IPS DF 6.9 (cell line): ENCODE measurements at regions not wholly inside any gene's neighbourhood (a gene's known extent, or its start where the extent isn't known, plus 50 kb on each side); places are given as distances from the start of the nearest gene placed in this dataset.
"Not testable (repeated sequence)": the region's sequence is repeated elsewhere in the genome, so short reads cannot be mapped to it uniquely, and the experiment has no call there.

Source experiments
- DNase-seq: peaks from one replicate; pipeline ENCODE4 v3.0.0-alpha.2; 2013; ENCODE audit warnings: low read depth, low spot score
- H3K27ac ChIP-seq: one replicate; pipeline ENCODE4 v1.5.1; 2013; ENCODE audit warnings: low read length, control low read depth
- H3K27me3 ChIP-seq: 2 replicates; pipeline ENCODE4 v1.6.1; 2013; ENCODE audit warnings: mild to moderate bottlenecking, low read length; ENCODE audit not compliant: control insufficient read depth, insufficient read depth
- H3K36me3 ChIP-seq: 2 replicates; pipeline ENCODE4 v1.6.1; 2013; ENCODE audit warnings: low read length; ENCODE audit not compliant: control insufficient read depth, insufficient read depth
- H3K4me1 ChIP-seq: 2 replicates; pipeline ENCODE4 v1.6.1; 2013; ENCODE audit warnings: low read length; ENCODE audit not compliant: control insufficient read depth, insufficient read depth
- H3K4me3 ChIP-seq: 2 replicates; pipeline ENCODE4 v1.5.1; 2013; ENCODE audit warnings: mild to moderate bottlenecking, low read length
- H3K9me3 ChIP-seq: 2 replicates; pipeline ENCODE4 v1.6.1; 2013; ENCODE audit warnings: low read length, inconsistent platforms; ENCODE audit not compliant: control insufficient read depth, insufficient read depth
- WGBS: extraction: QIAGEN DNeasy Blood & Tissue Kit; methylation state at CpG from one replicate; pipeline ENCODE4 v1.1.7; 2013; ENCODE audit warnings: mixed read lengths, missing lambda C conversion rate; ENCODE audit not compliant: insufficient read length, insufficient coverage; 5-methylcytosine and 5-hydroxymethylcytosine counted together

- H3K27me3 ChIP-seq = no peaks in the 10 kb centered on the region
- H3K4me3 ChIP-seq = no peak overlapping the region
- H3K27ac ChIP-seq = no peak overlapping the region
- H3K4me1 ChIP-seq = no peaks in the 10 kb centered on the region
- DNase-seq = no peak
- no CpG with 5 or more reads among the region's 6 CpGs for WGBS
- H3K9me3 ChIP-seq = no peaks in the 10 kb centered on the region
- H3K36me3 ChIP-seq = no peaks in the 10 kb centered on the region
Observed at GRCh38 chr3:159499031-159499793, 489.4 kb upstream of the IL12A start.

DNA sequence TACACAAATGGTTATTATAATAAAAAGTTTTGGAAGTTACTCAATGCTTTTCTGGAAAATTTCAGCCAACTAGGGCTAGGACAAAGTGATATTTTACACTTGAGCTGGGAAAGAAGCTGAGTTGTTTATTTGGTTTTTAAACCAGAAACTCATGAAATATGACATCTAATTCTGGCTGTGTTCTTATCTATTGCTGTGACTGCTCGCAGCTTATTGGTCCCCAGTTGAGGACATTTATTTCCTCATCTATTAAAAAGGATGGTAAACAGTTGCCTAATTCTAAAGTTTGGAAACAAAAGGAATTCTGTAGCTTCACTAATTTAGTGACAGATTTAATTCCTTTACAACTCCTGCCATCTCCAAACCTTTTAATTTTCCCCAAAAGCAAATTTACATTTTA, 487.6 kb upstream of the IL12A start:
- Histone ChIP-seq H3K27ac (no peak overlapping the region), H3K36me3 (no peaks in the 10 kb centered on the region), H3K4me3 (no peak overlapping the region), H3K9me3 (no peaks in the 10 kb centered on the region), H3K4me1 (no peaks in the 10 kb centered on the region), H3K27me3 (no peaks in the 10 kb centered on the region)
- WGBS = no CpG with 5 or more reads among the region's 1 CpG
- DNase-seq = no peak

DNA sequence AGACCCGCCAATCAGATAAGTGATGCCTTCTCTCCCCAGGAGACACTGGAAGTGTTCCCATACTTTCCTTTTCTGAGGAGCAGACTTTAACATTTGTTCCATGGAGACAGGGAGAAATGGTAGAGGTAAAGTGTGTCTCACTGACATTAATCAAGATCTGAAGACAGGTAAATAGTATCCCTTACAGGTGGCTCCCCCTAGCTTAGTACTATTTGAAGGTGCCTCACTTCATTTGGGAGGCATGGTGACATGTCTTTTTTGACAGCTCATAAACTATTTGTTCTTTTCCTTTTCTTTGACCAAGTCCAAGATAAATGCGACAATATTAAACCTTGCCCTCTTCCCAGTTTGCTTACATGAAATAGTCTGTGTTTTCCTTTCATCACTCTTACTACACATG, 485.6 kb upstream of the IL12A start:
- Histone ChIP-seq H3K4me3 (no peak overlapping the region), H3K4me1 (no peaks in the 10 kb centered on the region), H3K9me3 (no peaks in the 10 kb centered on the region), H3K36me3 (no peaks in the 10 kb centered on the region), H3K27me3 (no peaks in the 10 kb centered on the region), H3K27ac (no peak overlapping the region)
- no peak for DNase-seq
- no CpG with 5 or more reads among the region's 2 CpGs for WGBS

GRCh38 chr3:159510988-159511387, 477.6 kb upstream of the IL12A start:
- not testable (repeated sequence) for H3K27me3 ChIP-seq, DNase-seq, H3K27ac ChIP-seq, H3K36me3 ChIP-seq, H3K4me3 ChIP-seq, H3K9me3 ChIP-seq, H3K4me1 ChIP-seq
- WGBS = no CpG with 5 or more reads among the region's 7 CpGs

- Histone ChIP-seq H3K4me3 (no peak overlapping the region), H3K27ac (no peak overlapping the region), H3K9me3 (no peaks in the 10 kb centered on the region), H3K27me3 (no peaks in the 10 kb centered on the region), H3K4me1 (no peaks in the 10 kb centered on the region), H3K36me3 (no peaks in the 10 kb centered on the region)
- no peak for DNase-seq
- no CpG with 5 or more reads among the region's 6 CpGs for WGBS
Observed at GRCh38 chr3:159513444-159513843, 475.2 kb upstream of the IL12A start.

DNA sequence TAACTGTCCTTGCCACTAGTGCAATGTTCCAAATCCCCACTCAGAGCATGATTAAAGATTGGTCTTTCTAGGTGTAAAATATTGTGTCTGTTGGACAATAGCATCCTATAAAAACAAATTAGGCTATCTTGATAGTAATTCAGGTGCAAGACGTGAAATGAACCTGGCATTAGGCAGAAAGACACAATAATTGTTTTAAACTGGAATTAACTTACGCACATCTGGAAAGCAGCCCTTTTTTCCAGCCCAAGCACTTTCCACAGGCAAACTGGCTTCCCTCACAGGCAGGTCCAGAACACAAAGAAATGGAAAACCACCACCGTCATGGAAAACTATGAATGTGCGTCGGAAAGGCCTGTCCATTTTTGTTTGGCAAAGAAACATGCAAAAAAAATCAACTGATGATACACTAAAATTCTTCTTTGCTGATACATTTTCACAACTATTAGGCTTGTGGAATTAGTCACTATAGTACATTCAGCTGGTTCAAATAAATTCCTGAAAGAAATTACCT, 474.7 kb upstream of the IL12A start:
- Histone ChIP-seq H3K4me3 (no peak overlapping the region), H3K27me3 (no peaks in the 10 kb centered on the region), H3K36me3 (no peaks in the 10 kb centered on the region), H3K27ac (no peak overlapping the region), H3K9me3 (no peaks in the 10 kb centered on the region), H3K4me1 (no peaks in the 10 kb centered on the region)
- DNase-seq = no peak
- no CpG with 5 or more reads among the region's 5 CpGs for WGBS

DNA sequence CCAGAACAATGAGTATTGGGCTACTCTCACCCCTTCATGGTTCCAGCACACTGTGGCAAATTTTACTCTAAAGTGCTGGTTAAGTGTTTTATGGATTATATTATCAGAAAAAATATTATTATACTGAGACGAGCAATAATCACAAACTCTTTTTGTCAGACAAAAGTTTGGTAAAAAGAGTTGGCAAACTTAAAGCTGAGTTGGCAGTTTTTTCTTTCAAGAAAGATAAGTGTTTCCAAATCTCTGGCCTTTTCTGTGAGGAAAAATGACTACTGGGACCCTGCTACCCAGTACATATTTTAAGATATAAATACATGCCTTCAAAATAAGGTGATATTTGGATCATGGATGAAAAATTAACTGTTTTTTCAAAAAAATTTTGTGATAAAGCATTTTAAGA, 471.5 kb upstream of the IL12A start:
- Histone ChIP-seq H3K9me3 (no peaks in the 10 kb centered on the region), H3K27me3 (no peaks in the 10 kb centered on the region), H3K36me3 (no peaks in the 10 kb centered on the region), H3K27ac (no peak overlapping the region), H3K4me1 (no peaks in the 10 kb centered on the region), H3K4me3 (no peak overlapping the region)
- DNase-seq = no peak
- WGBS = no CpG with 5 or more reads among the region's 1 CpG

GRCh38 chr3:159520638-159521037, 468.0 kb upstream of the IL12A start:
- Histone ChIP-seq H3K9me3 (no peaks in the 10 kb centered on the region), H3K27ac (no peak overlapping the region), H3K4me3 (no peak overlapping the region), H3K36me3 (no peaks in the 10 kb centered on the region), H3K27me3 (no peaks in the 10 kb centered on the region), H3K4me1 (no peaks in the 10 kb centered on the region)
- WGBS = no CpG with 5 or more reads among the region's 3 CpGs
- no peak for DNase-seq

GRCh38 chr3:159522276-159522675, 466.4 kb upstream of the IL12A start:
- no peak for DNase-seq
- no peaks in the 10 kb centered on the region for H3K27me3 ChIP-seq
- no peaks in the 10 kb centered on the region for H3K9me3 ChIP-seq
- no CpG with 5 or more reads among the region's 3 CpGs for WGBS
- no peaks in the 10 kb centered on the region for H3K36me3 ChIP-seq
- H3K27ac ChIP-seq = no peak overlapping the region
- H3K4me1 ChIP-seq = no peaks in the 10 kb centered on the region
- H3K4me3 ChIP-seq = no peak overlapping the region

DNA sequence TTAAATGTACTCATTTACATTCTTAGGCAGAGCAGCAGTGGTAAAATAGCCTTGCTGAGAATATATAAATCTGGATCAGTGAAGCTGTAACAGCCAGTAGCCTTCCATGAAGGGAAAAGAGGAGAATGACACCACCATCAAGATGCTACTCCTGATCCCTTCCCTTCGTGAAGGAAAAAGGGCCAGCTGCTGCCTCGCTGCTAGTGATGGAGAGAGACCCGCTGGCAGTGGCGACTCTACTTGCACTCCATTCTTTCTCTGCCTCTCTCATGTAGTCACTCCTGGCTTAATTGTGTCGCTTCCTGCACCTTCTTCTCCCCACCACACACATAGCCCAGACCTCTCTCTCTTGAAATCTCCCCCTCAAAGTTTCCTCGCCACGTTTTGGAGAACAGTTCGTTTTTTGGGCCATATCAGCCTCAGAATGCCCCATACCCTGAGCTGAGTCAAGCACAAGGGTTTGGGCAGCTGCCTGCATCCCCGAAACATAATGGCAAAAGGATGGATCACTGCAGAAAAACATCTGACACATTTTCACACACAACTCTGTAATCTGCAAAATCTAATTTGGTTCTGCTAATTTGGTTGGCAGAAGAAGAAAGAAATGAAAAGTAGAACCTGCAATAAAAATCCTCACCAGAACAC, 460.3 kb upstream of the IL12A start:
- no peaks in the 10 kb centered on the region for H3K9me3 ChIP-seq
- no peaks in the 10 kb centered on the region for H3K36me3 ChIP-seq
- H3K27ac ChIP-seq = no peak overlapping the region
- DNase-seq = no peak
- WGBS = no CpG with 5 or more reads among the region's 9 CpGs
- H3K4me1 ChIP-seq = 0 out of 2 replicates have a peak, but pooled peaks cover 1% of the 10 kb centered on the region
- H3K4me3 ChIP-seq = no peak overlapping the region
- no peaks in the 10 kb centered on the region for H3K27me3 ChIP-seq

- no peaks in the 10 kb centered on the region for H3K9me3 ChIP-seq
- DNase-seq = no peak
- H3K27me3 ChIP-seq = no peaks in the 10 kb centered on the region
- H3K4me1 ChIP-seq = 0 out of 2 replicates have a peak, but pooled peaks cover 1% of the 10 kb centered on the region
- H3K27ac ChIP-seq = no peak overlapping the region
- no peaks in the 10 kb centered on the region for H3K36me3 ChIP-seq
- H3K4me3 ChIP-seq = no peak overlapping the region
Observed at GRCh38 chr3:159532577-159532976, 456.1 kb upstream of the IL12A start.
